ENCODE measurements at regions not wholly inside any gene's neighbourhood (a gene's known extent, or its start where the extent isn't known, plus 50 kb on each side); places are given as distances from the start of the nearest gene placed in this dataset.

DNA sequence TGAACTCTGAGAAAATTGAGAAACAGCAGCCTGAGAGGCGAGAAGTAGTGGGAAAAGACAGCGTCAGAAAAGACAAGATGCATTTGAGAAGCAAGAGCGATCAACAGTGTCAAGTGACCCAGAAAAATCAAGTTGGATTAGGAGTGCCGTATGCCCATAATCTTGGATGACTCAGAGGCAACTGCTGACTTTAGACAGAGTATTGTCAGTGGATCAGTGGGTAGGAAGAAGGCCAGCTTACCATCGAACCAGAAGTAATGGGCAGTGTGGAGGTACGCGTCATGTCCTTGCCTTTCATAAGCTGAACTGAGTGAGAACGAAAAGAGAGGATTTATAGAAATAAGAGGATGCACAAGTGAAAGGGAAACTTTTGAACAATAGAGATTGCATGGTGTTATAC lies 151.0 kb upstream of the NAV3 start:
- TF ChIP-seq, protein P1, sequence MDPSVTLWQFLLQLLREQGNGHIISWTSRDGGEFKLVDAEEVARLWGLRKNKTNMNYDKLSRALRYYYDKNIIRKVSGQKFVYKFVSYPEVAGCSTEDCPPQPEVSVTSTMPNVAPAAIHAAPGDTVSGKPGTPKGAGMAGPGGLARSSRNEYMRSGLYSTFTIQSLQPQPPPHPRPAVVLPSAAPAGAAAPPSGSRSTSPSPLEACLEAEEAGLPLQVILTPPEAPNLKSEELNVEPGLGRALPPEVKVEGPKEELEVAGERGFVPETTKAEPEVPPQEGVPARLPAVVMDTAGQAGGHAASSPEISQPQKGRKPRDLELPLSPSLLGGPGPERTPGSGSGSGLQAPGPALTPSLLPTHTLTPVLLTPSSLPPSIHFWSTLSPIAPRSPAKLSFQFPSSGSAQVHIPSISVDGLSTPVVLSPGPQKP (IDR thresholded peaks at IDR 0.05; ENCODE audit: low read depth, low read length): no peak
- TF ChIP-seq, protein P2, sequence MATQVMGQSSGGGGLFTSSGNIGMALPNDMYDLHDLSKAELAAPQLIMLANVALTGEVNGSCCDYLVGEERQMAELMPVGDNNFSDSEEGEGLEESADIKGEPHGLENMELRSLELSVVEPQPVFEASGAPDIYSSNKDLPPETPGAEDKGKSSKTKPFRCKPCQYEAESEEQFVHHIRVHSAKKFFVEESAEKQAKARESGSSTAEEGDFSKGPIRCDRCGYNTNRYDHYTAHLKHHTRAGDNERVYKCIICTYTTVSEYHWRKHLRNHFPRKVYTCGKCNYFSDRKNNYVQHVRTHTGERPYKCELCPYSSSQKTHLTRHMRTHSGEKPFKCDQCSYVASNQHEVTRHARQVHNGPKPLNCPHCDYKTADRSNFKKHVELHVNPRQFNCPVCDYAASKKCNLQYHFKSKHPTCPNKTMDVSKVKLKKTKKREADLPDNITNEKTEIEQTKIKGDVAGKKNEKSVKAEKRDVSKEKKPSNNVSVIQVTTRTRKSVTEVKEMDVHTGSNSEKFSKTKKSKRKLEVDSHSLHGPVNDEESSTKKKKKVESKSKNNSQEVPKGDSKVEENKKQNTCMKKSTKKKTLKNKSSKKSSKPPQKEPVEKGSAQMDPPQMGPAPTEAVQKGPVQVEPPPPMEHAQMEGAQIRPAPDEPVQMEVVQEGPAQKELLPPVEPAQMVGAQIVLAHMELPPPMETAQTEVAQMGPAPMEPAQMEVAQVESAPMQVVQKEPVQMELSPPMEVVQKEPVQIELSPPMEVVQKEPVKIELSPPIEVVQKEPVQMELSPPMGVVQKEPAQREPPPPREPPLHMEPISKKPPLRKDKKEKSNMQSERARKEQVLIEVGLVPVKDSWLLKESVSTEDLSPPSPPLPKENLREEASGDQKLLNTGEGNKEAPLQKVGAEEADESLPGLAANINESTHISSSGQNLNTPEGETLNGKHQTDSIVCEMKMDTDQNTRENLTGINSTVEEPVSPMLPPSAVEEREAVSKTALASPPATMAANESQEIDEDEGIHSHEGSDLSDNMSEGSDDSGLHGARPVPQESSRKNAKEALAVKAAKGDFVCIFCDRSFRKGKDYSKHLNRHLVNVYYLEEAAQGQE (IDR thresholded peaks at IDR 0.05): no peak
- TF ChIP-seq FOSL2 (IDR thresholded peaks at IDR 0.05) (no peak), FOSL2 (CRISPR knock-in tag; IDR thresholded peaks at IDR 0.05) (no peak), JUNB (IDR thresholded peaks at IDR 0.05) (no peak), POLR2A (IDR thresholded peaks at IDR 0.05; ENCODE audit: low read length) (no peak), ESRRA (IDR thresholded peaks at IDR 0.05; ENCODE audit: borderline replicate concordance, low read length) (no peak), RFX5 (IDR thresholded peaks at IDR 0.05) (no peak), HDAC2 (IDR thresholded peaks at IDR 0.05) (no peak), KDM5A (IDR thresholded peaks at IDR 0.05) (no peak)
- TF ChIP-seq, protein P3, sequence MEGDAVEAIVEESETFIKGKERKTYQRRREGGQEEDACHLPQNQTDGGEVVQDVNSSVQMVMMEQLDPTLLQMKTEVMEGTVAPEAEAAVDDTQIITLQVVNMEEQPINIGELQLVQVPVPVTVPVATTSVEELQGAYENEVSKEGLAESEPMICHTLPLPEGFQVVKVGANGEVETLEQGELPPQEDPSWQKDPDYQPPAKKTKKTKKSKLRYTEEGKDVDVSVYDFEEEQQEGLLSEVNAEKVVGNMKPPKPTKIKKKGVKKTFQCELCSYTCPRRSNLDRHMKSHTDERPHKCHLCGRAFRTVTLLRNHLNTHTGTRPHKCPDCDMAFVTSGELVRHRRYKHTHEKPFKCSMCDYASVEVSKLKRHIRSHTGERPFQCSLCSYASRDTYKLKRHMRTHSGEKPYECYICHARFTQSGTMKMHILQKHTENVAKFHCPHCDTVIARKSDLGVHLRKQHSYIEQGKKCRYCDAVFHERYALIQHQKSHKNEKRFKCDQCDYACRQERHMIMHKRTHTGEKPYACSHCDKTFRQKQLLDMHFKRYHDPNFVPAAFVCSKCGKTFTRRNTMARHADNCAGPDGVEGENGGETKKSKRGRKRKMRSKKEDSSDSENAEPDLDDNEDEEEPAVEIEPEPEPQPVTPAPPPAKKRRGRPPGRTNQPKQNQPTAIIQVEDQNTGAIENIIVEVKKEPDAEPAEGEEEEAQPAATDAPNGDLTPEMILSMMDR (IDR thresholded peaks at IDR 0.05): no peak
- TF ChIP-seq, protein P4, sequence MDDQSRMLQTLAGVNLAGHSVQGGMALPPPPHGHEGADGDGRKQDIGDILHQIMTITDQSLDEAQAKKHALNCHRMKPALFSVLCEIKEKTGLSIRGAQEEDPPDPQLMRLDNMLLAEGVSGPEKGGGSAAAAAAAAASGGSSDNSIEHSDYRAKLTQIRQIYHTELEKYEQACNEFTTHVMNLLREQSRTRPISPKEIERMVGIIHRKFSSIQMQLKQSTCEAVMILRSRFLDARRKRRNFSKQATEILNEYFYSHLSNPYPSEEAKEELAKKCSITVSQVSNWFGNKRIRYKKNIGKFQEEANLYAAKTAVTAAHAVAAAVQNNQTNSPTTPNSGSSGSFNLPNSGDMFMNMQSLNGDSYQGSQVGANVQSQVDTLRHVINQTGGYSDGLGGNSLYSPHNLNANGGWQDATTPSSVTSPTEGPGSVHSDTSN (IDR thresholded peaks at IDR 0.05): no peak
- TF ChIP-seq, protein P5, sequence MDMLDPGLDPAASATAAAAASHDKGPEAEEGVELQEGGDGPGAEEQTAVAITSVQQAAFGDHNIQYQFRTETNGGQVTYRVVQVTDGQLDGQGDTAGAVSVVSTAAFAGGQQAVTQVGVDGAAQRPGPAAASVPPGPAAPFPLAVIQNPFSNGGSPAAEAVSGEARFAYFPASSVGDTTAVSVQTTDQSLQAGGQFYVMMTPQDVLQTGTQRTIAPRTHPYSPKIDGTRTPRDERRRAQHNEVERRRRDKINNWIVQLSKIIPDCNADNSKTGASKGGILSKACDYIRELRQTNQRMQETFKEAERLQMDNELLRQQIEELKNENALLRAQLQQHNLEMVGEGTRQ (IDR thresholded peaks at IDR 0.05): no peak

All from A549 (cell line).